Activated CD8-positive, alpha-beta memory T cell treated with anti-CD3 and anti-CD28 coated beads, Interleukin-2, amount 50 U/mL, for 4 hours (primary cell): ENCODE measurements at regions not wholly inside any gene's neighbourhood (a gene's known extent, or its start where the extent isn't known, plus 50 kb on each side); places are given as distances from the start of the nearest gene placed in this dataset.
"Not testable (repeated sequence)": the region's sequence is repeated elsewhere in the genome, so short reads cannot be mapped to it uniquely, and the experiment has no call there.

Experiments
- DNase-seq: peaks from one replicate; pipeline ENCODE4 v3.0.0-alpha.2; 2020

DNA sequence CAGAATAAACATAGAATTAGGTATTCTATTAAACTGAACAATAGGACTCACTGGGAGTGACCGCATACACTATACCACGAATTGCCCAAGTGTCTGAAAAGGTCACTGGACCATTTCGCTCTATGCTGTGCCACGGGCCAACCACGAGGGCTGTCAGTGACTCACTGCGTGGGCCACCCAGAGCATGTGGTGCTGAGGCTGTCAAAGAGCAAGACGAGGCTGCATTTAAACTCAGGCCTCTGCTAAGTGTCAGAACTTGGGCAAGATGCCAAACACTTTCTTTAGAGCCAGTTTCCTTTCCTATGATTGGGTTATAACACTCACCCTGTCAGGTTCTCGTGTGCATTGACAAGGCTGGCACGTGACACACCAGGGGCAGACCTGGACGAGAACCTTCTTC lies 97.5 kb downstream of the SH3YL1 start:
- peak; percentile 38 for DNase-seq

DNA sequence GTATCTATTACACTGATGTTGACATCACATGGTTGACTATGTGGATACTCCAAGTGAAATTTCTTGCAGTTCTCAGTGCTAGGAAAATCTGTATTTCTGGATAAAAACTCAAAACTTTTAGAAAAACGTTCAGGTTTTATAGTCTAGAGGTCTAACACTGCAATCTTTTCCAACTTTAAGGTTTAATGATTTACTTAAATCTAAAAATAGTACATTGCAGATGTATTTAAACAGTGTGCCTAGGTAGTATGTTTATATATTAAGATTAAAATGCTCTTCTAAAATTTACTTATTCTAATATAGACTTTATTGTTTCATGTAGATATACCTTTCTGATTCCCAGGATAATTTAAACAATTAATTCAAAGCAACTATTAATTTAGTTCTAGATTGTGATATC lies 98.3 kb downstream of the SH3YL1 start:
- no peak for DNase-seq

DNA sequence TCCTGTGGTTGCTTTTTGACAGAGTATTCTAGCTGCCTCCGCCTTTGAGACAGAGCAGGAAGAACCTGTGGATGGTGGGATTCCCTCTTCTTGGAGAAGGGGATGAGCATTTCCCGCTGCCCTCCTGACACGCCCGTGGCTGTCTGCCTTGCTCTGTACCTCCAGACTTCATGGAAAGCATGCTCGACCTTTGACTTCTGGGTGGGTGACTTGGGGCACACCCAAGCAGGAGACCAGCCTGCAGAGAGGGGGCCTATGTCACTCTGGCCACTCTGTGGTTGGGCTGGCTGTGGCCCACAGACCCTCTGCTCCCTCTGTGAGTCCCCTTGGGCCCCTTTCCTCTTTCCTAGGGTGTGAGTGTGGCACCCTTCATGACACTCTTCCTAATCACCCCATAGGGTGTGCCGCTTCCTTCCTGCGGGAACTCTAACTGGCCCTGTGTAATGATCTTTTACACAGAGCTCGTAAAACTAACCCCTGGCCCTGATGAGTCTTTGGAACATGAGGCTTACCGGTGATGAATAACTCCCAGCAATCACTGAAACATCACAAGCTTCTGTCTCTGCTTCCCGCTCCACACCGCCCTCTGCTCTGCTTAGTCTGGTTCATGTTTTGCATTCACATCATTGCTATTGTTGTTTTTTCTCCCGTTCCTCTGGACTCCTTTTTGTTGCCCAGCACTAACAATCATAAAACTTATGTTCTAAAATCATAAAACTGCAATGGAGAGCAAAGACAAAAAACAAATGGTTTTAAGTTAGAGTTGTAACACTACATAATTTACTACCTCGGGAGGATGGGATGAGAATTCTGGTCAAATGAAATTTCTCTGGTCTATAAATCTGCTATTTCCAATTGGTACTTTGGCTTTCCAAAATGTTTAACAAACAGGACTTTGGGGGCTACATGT lies 101.1 kb downstream of the SH3YL1 start:
- no peak for DNase-seq

DNA sequence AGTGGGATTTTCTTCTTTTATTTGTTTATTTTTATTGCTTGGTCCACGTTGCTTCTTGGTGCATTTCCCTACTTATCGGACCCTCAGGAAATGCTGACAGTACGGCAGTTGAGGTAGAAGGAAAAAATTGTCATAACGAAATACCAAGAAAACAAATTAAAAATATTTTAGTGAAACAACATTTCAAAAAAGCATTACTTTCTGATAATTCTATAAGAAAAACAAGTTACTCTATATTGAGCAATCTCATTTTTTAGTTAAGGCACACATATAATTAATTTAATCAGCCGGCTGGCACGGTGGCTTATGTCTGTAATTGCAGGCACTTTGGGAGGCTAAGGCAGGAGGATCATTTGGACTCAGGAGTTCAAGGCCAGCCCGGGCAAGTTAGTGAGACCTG lies 102.1 kb downstream of the SH3YL1 start:
- DNase-seq: no peak

DNA sequence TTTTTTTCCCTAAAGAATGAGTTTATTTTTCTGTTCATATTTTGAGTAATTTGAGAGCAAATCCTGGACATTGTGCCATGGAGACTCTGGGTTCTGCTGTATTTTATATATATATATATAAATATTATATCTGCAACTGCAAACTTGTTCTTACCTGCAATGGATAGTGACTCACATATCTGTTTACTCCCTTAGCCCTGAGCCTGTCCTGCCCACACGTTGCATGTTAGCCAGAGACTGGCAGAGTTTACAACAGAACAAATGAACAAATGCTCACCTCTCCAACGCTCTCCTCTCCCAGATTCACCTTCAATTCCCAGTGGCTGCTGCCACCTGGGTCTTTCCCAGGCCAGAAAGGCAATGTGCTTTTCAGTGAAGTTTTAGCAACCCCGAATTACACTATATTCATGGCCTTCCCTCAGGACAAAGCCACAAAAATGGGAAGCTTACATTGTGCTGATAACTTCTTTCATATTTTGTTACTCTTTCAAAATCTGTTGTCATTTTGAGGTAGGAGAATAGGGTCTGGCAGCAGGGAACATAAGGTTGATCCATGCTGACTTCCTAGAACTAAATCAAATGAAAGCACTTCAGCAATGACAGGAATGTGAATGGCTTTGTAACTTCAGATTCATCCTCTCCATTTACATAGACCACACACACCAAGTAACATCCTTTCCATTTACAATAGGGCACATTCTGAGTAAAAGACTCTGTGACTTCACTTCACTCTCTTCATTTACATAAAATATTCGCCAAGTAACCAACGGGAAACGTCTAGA lies 105.4 kb upstream of the FAM110C start:
- no peak for DNase-seq

DNA sequence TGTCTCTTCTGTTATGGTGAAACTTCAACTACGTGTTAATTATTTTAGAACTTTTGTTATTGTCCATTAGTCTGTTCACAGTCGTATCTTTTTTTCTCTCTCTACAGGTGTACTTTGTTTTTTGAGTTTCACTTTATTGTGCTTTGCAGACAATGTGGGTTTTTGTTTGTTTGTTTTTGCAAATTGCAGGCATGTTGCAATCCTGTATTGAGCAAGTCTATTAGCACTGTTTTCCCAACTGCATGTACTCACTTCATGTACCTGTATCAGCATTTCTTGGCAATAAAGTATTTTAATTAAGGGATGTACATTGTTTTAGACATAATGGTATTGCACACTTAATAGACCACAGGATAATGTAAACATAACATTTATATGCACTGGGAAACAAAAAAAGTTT lies 99.1 kb upstream of the FAM110C start:
- no peak for DNase-seq

DNA sequence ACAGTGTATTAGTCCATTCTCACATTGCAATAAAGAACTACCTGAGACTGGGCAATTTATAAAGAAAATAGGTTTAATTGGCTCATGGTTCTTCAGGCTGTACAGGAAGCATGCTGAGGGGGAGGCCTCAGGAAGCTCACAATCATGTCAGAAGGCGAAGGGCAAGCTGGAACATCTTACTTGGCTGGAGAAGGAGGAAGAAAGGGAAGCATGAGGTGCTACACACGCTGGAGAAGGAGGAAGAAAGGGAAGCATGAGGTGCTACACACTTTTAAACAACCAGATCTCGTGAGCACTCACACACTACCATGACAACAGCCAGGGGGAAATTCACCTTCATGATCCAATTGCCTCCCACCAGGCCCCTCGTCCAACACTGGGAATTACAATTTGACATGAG lies 95.3 kb upstream of the FAM110C start:
- no peak for DNase-seq

DNA sequence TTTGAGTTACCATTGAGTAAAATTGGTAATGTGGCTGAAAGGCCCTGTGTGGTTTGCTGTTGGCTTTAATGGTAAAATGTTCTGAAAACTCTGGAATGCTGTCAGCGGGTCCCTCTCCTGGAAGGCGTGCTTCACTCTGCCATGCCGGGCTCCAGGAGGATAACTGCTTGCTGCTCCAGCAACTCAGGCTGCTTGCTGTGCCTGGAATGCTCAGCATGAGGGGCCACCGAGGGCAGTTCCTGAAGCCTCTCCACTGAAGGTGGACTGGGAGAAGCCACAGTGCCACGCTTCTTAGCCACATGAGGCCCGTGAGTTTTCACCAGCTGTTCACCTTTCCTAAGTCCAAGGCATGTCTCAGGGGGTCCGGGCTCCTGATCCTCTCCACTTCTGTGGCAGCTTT lies 90.4 kb upstream of the FAM110C start:
- DNase-seq: no peak

DNA sequence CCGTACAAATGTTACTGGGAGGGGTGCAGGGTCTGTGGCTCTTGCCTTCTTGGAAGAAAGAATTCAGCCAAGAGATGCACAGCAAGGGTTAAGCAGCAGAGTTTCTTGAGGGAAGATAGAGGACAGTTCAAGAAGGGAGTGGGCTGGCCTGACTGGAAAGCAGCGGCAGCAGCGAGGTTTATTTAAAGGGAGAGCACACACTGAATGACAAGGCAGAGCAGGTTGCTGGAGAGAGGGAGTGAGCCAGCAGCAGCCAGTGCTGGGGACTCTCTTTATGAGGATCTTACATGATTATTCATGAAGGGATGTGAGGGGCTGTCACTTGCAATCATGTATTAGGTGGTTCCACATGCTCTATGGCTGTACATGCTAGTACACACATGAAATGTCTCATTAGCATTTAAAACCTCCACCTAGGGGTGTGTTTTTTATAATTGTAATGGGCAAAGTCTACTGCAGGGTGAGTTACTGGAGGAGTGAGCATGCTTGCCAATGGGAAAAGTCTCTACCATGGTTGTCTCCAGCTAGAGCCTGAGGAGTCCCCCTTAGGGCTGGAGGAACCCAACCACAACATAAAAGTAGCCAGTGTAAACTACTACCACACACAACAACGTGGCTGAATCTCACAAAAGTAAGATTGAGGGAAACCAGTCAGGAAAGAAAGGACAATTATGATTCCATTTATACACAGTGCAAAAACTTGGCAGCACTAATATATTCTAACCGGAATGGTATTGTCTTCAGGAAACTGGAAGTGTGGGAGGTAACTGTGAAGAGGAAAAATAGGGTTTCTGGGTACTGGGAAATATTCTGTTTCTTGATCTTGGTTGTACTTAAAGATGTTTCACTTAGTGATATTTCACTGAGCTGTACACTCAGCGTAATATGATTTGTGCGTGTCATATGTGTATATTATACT lies 87.6 kb upstream of the FAM110C start:
- no peak for DNase-seq

DNA sequence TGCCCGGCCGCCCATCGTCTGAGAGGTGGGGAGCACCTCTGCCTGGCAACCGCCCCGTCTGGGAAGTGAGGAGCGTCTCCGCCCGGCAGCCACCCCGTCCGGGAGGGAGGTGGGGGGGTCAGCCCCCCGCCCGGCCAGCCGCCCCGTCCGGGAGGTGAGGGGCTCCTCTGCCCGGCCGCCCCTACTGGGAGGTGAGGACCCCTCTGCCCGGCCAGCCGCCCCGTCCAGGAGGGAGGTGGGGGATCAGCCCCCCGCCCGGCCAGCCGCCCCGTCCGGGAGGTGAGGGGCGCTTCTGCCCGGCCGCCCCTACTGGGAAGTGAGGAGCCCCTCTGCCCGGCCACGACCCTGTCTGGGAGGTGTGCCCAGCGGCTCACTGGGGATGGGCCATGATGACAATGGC lies 80.5 kb upstream of the FAM110C start:
- DNase-seq: not testable (repeated sequence)

DNA sequence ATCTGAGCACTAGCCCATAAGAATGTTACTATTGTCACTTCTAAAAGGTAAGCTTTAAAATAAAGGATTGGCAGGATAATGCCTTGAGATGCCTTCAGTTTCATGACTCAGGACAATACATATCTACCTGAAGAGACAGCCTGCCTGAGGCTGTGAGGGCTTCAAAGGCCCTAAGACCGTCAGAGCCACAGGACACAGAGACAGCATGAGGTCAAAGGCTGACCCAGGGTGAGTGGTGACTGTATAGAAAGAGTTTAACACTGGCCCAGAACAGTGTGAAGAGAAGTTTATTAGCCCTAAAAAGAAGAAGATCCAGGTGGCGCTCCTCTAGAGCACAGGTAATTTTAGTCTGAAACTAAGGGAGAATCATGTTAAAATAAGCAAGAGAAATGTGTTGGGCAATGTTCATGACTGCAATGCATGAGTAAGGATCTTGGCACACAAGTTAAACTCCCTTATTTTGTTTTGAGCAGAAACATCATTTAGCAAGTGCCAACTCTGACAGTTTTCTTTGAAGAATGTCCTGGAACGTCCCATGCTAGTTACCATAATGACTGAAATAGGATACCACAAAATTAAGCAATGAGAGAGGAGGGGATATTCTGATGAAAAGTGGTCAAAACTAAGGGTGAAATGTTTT lies 78.1 kb upstream of the FAM110C start:
- DNase-seq: no peak

DNA sequence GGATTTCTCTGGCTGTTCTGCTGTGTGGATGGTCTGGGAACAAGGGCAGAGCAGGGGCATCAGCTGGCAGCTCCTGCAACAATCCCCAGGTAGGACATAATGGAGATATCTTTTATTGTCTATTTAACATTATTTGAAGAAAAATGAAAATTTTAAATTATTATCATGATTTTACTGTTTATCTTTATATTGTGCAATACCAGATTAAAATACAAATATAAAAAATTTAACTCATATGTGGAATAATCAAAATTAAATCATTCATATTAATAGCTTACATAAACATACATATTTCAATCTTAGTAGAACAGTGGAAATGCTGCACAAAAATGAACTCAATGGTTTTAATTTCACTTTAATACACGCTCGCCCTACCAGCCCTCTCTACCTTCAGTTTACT lies 70.6 kb upstream of the FAM110C start:
- no peak for DNase-seq

DNA sequence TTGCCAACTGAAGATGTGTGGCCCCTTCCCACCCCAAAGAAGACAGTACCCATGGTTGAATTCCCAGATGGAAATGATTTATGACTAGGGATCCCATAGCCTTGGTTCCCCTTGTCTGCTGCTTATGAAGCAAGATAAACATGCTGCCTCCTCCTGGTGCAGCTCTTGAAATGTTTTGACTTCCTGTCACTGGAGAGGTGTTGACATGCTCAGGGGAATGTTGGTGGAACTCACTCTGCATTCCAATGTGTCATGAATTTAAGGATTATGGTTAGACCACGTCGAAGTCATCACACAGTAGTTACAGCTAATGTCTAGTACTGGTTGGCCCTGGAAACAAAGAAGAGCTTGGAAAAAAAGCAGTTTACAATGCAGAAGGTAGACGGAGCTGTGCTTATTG lies 69.0 kb upstream of the FAM110C start:
- DNase-seq: no peak

DNA sequence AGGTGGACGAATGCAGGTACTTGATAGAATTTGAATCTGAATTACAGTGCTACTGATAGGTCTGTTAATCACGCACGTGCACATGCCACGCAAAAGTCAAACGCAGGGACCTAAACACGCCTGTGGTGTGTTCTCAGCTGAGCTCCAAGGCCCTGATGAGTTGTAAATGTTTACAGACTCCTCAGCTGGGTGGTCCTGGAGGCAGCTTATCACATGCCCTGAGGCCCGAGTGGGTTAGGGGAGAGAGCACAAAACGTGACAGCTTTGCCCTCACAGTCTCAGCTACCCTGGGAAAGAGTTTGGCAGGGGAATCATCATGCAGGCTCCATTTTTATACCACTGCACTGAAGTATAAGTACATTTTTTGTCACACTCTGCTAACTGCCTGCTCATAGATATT lies 68.3 kb upstream of the FAM110C start:
- no peak for DNase-seq

DNA sequence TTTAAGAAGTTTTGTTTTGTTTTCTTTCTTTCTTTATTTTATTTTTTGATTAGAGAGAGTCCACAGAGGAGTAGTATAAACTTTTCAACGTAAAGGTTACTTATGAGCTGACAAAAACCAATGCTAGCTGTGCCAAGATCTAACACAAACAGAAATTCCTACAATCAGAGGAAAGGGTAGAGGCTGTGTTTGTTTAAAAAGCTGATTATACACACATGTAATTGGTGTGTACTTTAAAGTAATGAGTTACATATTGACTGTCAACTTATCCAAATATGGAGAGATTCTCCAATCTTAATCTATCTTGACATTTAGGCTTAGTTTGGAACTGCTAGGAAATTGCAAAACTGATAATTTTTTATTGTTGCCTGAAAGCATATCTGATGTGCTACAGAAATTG lies 63.7 kb upstream of the FAM110C start:
- DNase-seq: no peak

DNA sequence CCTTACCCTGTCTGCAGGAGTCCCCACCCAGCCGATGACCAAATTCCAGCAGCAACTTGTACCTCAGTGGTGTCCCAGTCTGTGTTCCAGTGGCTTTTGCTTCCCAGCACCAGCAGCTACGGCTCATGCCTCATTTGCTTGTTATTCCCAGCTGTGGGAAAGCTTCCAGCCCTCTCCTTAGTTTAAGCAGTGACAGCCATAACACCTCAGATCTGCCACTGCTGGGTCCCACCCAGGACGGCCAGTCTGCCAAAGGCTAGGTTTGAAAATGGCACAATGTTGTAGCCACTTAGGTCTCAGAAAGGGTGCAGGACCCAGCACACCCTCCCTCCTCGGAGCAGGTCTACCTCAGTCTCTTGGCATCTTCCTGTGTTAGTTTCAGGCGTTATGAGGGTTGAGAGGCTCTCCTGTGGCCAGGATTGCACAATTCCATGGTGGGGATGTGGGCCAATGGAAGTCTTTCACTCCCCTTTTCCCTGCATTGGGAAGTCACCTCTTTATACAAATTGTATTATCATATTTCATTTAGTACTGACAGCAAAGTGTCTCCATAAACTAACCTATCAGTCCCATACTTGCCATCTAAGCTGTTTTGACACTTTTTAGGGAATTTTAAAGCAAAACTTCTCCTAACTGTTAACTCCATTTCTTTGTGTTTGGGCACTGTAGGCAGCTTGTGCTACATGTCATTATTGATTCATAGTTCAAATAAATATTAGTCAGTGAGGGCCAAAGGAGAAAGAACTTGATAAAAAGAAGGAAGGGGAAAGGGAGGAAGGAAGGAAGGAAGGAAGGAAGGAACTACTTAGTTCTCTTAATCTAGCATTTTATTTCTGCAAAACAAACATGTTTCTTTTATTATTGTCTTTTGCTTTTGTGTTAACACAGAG lies 62.9 kb upstream of the FAM110C start:
- DNase-seq: no peak

DNA sequence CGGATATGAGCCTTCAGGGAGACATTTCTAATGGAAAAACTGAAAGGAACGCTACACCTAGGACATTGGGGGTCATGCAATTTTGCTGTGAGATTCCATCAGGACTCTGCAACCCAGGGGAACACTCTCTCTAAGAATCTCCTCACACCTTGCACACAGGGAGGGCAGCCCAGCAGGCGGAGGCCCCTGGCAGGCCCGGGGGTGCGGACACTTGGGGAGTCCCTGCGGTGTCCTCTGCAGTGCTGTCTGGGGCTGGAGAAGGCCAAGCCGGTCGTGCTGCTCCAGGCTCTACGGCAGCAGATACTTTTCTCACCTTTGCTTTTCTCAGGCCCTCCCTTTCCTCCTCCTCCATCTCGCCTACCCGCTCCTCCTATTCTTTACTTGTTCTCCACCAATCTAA lies 54.7 kb upstream of the FAM110C start:
- no peak for DNase-seq
